WTC11 (cell line): ENCODE measurements at regions not wholly inside any gene's neighbourhood (a gene's known extent, or its start where the extent isn't known, plus 50 kb on each side); places are given as distances from the start of the nearest gene placed in this dataset.
"Not testable (repeated sequence)": the region's sequence is repeated elsewhere in the genome, so short reads cannot be mapped to it uniquely, and the experiment has no call there.

ENCODE experiments used
- ATAC-seq: fragments of 200-7000 bp; cut with Tn5 transposase; 2 replicates; pipeline ENCODE4 v1.10.0; 2021; ENCODE audit warnings: mild to moderate bottlenecking, moderate library complexity
- CTCF ChIA-PET: fragments of 300-600 bp; sonication (Branson Sonifier 250); formaldehyde crosslinking; loops from one replicate; lab custom pipeline; 2021; ENCODE audit warnings: antibody characterized with exemption; lab: Charles Lee
- POLR2A ChIA-PET: fragments of 350-600 bp; sonication (Branson Sonifier 250); formaldehyde crosslinking; loops from one replicate; lab custom pipeline; 2021; ENCODE audit warnings: antibody characterized with exemption; lab: Charles Lee
- DNase-seq: peaks from one replicate; pipeline ENCODE4 v3.0.0; 2021; ENCODE audit warnings: low spot score
- H3K27ac Mint-ChIP-seq: 2 replicates; pipeline ENCODE4 v1.8.0; 2021; ENCODE audit warnings: mixed read lengths
- H3K27me3 Mint-ChIP-seq: 2 replicates; pipeline ENCODE4 v1.8.0; 2021; ENCODE audit warnings: low read depth, mild to moderate bottlenecking, moderate library complexity, mixed read lengths
- H3K36me3 Mint-ChIP-seq: 2 replicates; pipeline ENCODE4 v1.8.0; 2021; ENCODE audit warnings: mixed read lengths
- H3K4me1 Mint-ChIP-seq: 2 replicates; pipeline ENCODE4 v1.8.0; 2022; ENCODE audit warnings: mixed read lengths
- H3K4me3 Mint-ChIP-seq: 2 replicates; pipeline ENCODE4 v1.8.0; 2021; ENCODE audit warnings: mild to moderate bottlenecking, moderate library complexity, mixed read lengths
- H3K9me3 Mint-ChIP-seq: 2 replicates; pipeline ENCODE4 v1.8.0; 2021; ENCODE audit warnings: mixed read lengths

DNA sequence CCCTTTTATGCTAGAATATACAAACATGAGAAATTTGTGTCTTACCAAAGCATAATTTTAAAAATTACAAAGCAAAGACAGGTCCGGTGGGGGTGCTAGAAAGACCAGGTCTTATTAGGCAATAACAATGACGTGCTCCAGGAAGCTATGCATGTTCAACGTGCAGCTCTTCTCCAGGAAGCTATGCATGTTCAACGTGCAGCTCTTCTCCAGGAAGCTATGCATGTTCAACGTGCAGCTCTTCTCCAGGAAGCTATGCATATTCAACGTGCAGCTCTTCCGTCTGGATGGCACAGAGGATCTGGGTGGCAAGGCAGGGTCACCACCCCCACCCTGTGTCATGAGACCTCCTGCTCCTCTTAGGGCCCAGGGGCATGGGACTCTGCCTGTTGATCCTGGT, 51.9 kb upstream of the PROP1 start:
- POLR2A ChIA-PET, H3K36me3 Mint-ChIP-seq, CTCF ChIA-PET, DNase-seq, H3K27ac Mint-ChIP-seq, H3K9me3 Mint-ChIP-seq, ATAC-seq, H3K4me3 Mint-ChIP-seq, H3K27me3 Mint-ChIP-seq, H3K4me1 Mint-ChIP-seq: not testable (repeated sequence)

DNA sequence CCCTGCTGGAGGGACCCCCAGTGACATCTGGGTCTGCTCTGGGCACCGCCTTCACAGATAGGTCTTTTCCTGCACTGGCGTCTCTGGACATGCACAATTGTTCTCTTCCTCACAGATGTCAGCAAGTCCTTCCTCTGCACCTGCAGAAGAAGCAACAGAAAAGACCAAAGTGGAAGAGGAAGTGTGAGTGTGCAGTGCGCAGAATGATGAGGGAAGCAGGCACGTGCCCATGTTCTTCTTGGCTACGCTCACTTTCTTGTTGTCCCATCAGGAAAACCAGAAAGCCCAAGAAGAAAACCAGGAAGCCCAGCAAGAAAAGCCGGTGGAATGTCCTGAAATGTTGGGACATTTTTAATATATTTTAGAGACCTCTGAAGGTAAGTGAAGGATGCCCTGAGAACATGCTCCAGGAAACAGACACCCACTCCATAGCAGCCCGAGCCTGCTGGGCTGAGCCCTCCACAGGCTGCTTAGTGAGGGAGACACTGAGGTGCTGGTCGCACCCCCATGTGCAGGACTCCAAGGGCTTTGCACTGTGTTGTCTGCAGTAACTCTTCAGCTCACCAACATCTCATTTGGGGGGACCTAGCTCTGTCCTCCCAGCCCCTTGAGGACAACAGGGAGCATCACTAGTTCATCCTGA, 50.8 kb upstream of the PROP1 start:
- ATAC-seq, POLR2A ChIA-PET, H3K36me3 Mint-ChIP-seq: not testable (repeated sequence)

DNA sequence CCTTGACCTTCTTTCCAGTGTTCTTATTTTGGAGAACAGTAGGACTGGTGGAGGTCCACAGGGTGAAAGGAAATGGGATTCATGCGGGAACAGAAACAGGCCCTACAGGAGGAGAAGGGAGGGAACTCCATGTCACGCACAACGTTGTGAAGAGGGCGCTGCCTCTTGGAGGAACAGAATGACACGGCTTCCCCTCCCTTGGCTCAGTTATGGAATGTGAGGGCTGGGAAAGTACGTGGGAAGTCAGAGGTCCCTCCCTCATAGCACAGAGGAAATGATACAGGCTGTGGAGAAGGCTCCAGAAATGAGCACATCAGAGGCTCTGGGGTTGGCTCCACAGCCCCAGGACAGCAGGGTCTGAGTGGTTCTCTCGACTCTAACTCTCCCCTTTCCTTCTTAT, 49.9 kb upstream of the PROP1 start:
- ATAC-seq, H3K36me3 Mint-ChIP-seq, H3K9me3 Mint-ChIP-seq, H3K4me3 Mint-ChIP-seq, CTCF ChIA-PET, H3K4me1 Mint-ChIP-seq, POLR2A ChIA-PET, DNase-seq, H3K27me3 Mint-ChIP-seq, H3K27ac Mint-ChIP-seq: not testable (repeated sequence)

More for the DNA sequence above, 50.8 kb upstream of the PROP1 start:
- H3K9me3 Mint-ChIP-seq, H3K4me3 Mint-ChIP-seq, DNase-seq, H3K4me1 Mint-ChIP-seq, CTCF ChIA-PET, H3K27me3 Mint-ChIP-seq, H3K27ac Mint-ChIP-seq: not testable (repeated sequence)
